SK-N-SH treated with all-trans-retinoic acid at 6 μM for 48 hours (cell line): ENCODE measurements at regions not wholly inside any gene's neighbourhood (a gene's known extent, or its start where the extent isn't known, plus 50 kb on each side); places are given as distances from the start of the nearest gene placed in this dataset.

Experiments
- ATAC-seq: fragments of 200-7000 bp; cut with Tn5 transposase; 3 replicates; pipeline ENCODE4 v1.9.1; 2020; ENCODE audit warnings: mild to moderate bottlenecking, moderate library complexity
- ARNTL ChIP-seq: fragments of 450-650 bp; formaldehyde crosslinking; IDR thresholded peaks from 2 replicates; pipeline ENCODE4 v1.5.0; 2020; ENCODE audit warnings: low read depth, mild to moderate bottlenecking, moderate library complexity, borderline replicate concordance
- BACH2 ChIP-seq: fragments of 250-450 bp; sonication (Bioruptor Pico); IDR thresholded peaks from 2 replicates; pipeline ENCODE4 v1.9.0; 2021; ENCODE audit warnings: mild to moderate bottlenecking, borderline replicate concordance
- CREB5 ChIP-seq: fragments of 250-450 bp; sonication (Bioruptor Pico); IDR thresholded peaks from 2 replicates; pipeline ENCODE4 v1.5.1; 2020; ENCODE audit warnings: low read depth, mild to moderate bottlenecking, moderate library complexity
- CSDC2 ChIP-seq: fragments of 250-450 bp; sonication (Bioruptor Pico); IDR thresholded peaks from 2 replicates; pipeline ENCODE4 v1.5.0; 2020; ENCODE audit warnings: mild to moderate bottlenecking, moderate library complexity
- CSRNP3 ChIP-seq: fragments of 250-450 bp; sonication (Bioruptor Pico); IDR thresholded peaks from 2 replicates; pipeline ENCODE4 v1.5.1; 2021; ENCODE audit warnings: mild to moderate bottlenecking, moderate library complexity
- ESRRG ChIP-seq: fragments of 250-450 bp; sonication (Bioruptor Pico); IDR thresholded peaks from 2 replicates; pipeline ENCODE4 v1.6.1; 2021; ENCODE audit warnings: mild to moderate bottlenecking
- OSR1 ChIP-seq: fragments of 250-450 bp; sonication (Bioruptor Pico); IDR thresholded peaks from 2 replicates; pipeline ENCODE4 v1.8.0; 2022; ENCODE audit warnings: moderate library complexity, mild to moderate bottlenecking, inconsistent platforms
- PATZ1 ChIP-seq: fragments of 250-450 bp; sonication (Bioruptor Pico); IDR thresholded peaks from 2 replicates; pipeline ENCODE4 v1.8.0; 2020; ENCODE audit warnings: mild to moderate bottlenecking, moderate library complexity, borderline replicate concordance
- POU6F1 ChIP-seq: fragments of 250-450 bp; sonication (Bioruptor Pico); IDR thresholded peaks from 2 replicates; pipeline ENCODE4 v1.8.0; 2021; ENCODE audit warnings: low read depth, mild to moderate bottlenecking, moderate library complexity, borderline replicate concordance
- PPARA ChIP-seq: fragments of 250-450 bp; sonication (Bioruptor Pico); IDR thresholded peaks from 2 replicates; pipeline ENCODE4 v1.5.0; 2020; ENCODE audit warnings: mild to moderate bottlenecking, borderline replicate concordance
- RARB ChIP-seq: fragments of 250-450 bp; sonication (Bioruptor Pico); IDR thresholded peaks from 2 replicates; pipeline ENCODE4 v1.8.0; 2021; ENCODE audit warnings: mild to moderate bottlenecking, moderate library complexity
- TCF4 ChIP-seq: fragments of 250-450 bp; sonication (Bioruptor Pico); IDR thresholded peaks from 2 replicates; pipeline ENCODE4 v1.8.0; 2021; ENCODE audit warnings: mild to moderate bottlenecking, moderate library complexity, borderline replicate concordance
- TOX ChIP-seq: fragments of 250-450 bp; sonication (Bioruptor Pico); IDR thresholded peaks from 2 replicates; pipeline ENCODE4 v1.8.0; 2021; ENCODE audit warnings: mild to moderate bottlenecking, moderate library complexity, borderline replicate concordance
- TSHZ2 ChIP-seq: fragments of 250-450 bp; sonication (Bioruptor Pico); IDR thresholded peaks from 2 replicates; pipeline ENCODE4 v1.5.0; 2020; ENCODE audit warnings: mild to moderate bottlenecking, moderate library complexity
- ZC3H10 ChIP-seq: fragments of 250-450 bp; sonication (Bioruptor Pico); IDR thresholded peaks from 2 replicates; pipeline ENCODE4 v1.5.1; 2021; ENCODE audit warnings: mild to moderate bottlenecking, moderate library complexity
- ZFP3 ChIP-seq: fragments of 250-450 bp; sonication (Bioruptor Pico); IDR thresholded peaks from 2 replicates; pipeline ENCODE4 v1.5.0; 2020; ENCODE audit warnings: mild to moderate bottlenecking, moderate library complexity
- ZFP30 ChIP-seq: fragments of 450-650 bp; formaldehyde crosslinking; IDR thresholded peaks from 2 replicates; pipeline ENCODE4 v1.5.0; 2022; ENCODE audit warnings: mild to moderate bottlenecking, moderate library complexity
- ZNF565 ChIP-seq: fragments of 450-650 bp; formaldehyde crosslinking; conservative IDR thresholded peaks from 2 replicates; pipeline ENCODE4 v1.5.0; 2020; ENCODE audit warnings: low read depth, mild to moderate bottlenecking, moderate library complexity
- ZNF70 ChIP-seq: fragments of 450-650 bp; formaldehyde crosslinking; IDR thresholded peaks from 2 replicates; pipeline ENCODE4 v1.5.0; 2020; ENCODE audit warnings: mild to moderate bottlenecking, moderate library complexity
- ZNF8 ChIP-seq: fragments of 450-650 bp; formaldehyde crosslinking; IDR thresholded peaks from 2 replicates; pipeline ENCODE4 v1.5.0; 2020; ENCODE audit warnings: mild to moderate bottlenecking, moderate library complexity

GRCh38 chr10:61160253-61160652 lies 216.3 kb upstream of the RHOBTB1 start:
- ATAC-seq = no peak
- TF ChIP-seq TCF4 (no peak), ESRRG (CRISPR knock-in tag) (no peak), PPARA (CRISPR knock-in tag) (no peak), ARNTL (CRISPR knock-in tag) (no peak), CSDC2 (CRISPR knock-in tag) (no peak), ZC3H10 (no peak), BACH2 (CRISPR knock-in tag) (no peak), ZNF565 (no peak), CREB5 (CRISPR knock-in tag) (no peak), TOX (CRISPR knock-in tag) (no peak), TSHZ2 (CRISPR knock-in tag) (no peak), ZFP30 (CRISPR knock-in tag) (no peak), RARB (CRISPR knock-in tag) (no peak), ZNF8 (CRISPR knock-in tag) (no peak), PATZ1 (no peak), OSR1 (CRISPR knock-in tag) (no peak), CSRNP3 (CRISPR knock-in tag) (no peak), ZFP3 (no peak)

- no peak for ATAC-seq
- TF ChIP-seq CSDC2 (CRISPR knock-in tag) = no peak
- TF ChIP-seq PATZ1 = no peak
- TF ChIP-seq BACH2 (CRISPR knock-in tag) = no peak
- TF ChIP-seq CREB5 (CRISPR knock-in tag) = no peak
- no peak for TF ChIP-seq RARB (CRISPR knock-in tag)
- no peak for TF ChIP-seq ESRRG (CRISPR knock-in tag)
- no peak for TF ChIP-seq ZNF70 (CRISPR knock-in tag)
- no peak for TF ChIP-seq TOX (CRISPR knock-in tag)
- TF ChIP-seq POU6F1 (CRISPR knock-in tag) = no peak
- no peak for TF ChIP-seq ZNF8 (CRISPR knock-in tag)
These were observed 215.3 kb upstream of the RHOBTB1 start for GRCh38 chr10:61159253-61159652.
